ENCODE measurements at regions not wholly inside any gene's neighbourhood (a gene's known extent, or its start where the extent isn't known, plus 50 kb on each side); places are given as distances from the start of the nearest gene placed in this dataset.

- no peak for DNase-seq
- TF ChIP-seq EZH2 (optimal IDR thresholded peaks at IDR 0.05; ENCODE audit: low read depth, low read length) (no peak), CTCF (IDR thresholded peaks at IDR 0.05; ENCODE audit: low read length) (no peak), EZH2phosphoT487 (IDR thresholded peaks at IDR 0.05; ENCODE audit: low read length) (no peak)
- H3K79me2 ChIP-seq (ENCODE audit: low read length), result no peaks in the 10 kb centered on the region
- no peak overlapping the region for H3K4me2 ChIP-seq (ENCODE audit: low read depth, low read length)
- H3K9me3 ChIP-seq (replicated peaks; ENCODE audit: insufficient read depth, low read length), result no peaks in the 10 kb centered on the region
- H3K9me2 ChIP-seq (replicated peaks; ENCODE audit: insufficient read depth, low read length), result no peaks in the 10 kb centered on the region
- no peaks in the 10 kb centered on the region for H3K36me3 ChIP-seq (replicated peaks; ENCODE audit: insufficient read depth, low read length)
- H3K9ac ChIP-seq (ENCODE audit: low read length), result no peak overlapping the region
- no peaks in the 10 kb centered on the region for H3K27me3 ChIP-seq (replicated peaks; ENCODE audit: insufficient read depth, low read length)
- H3K27ac ChIP-seq (ENCODE audit: low read length), result no peak overlapping the region
- no peak overlapping the region for H3K4me3 ChIP-seq (ENCODE audit: low read length)
- H3K4me1 ChIP-seq (ENCODE audit: low read length), result no peaks in the 10 kb centered on the region
- no peak overlapping the region for H2AFZ ChIP-seq (ENCODE audit: low read length)
- H3F3A ChIP-seq (ENCODE audit: insufficient read depth, low read length), result no peaks in the 10 kb centered on the region
- no peaks in the 10 kb centered on the region for H4K20me1 ChIP-seq (ENCODE audit: insufficient read depth, low read length)
These were observed 371.4 kb upstream of the CNTN4 start for GRCh38 chr3:1727242-1727641.

GRCh38 chr3:1728510-1728909 lies 370.2 kb upstream of the CNTN4 start:
- Histone ChIP-seq H2AFZ (ENCODE audit: low read length) (no peak overlapping the region), H3K27me3 (replicated peaks; ENCODE audit: insufficient read depth, low read length) (no peaks in the 10 kb centered on the region), H3K4me3 (ENCODE audit: low read length) (no peak overlapping the region), H4K20me1 (ENCODE audit: insufficient read depth, low read length) (no peaks in the 10 kb centered on the region), H3K9ac (ENCODE audit: low read length) (no peak overlapping the region), H3K9me2 (replicated peaks; ENCODE audit: insufficient read depth, low read length) (no peaks in the 10 kb centered on the region), H3K79me2 (ENCODE audit: low read length) (no peaks in the 10 kb centered on the region), H3K4me1 (ENCODE audit: low read length) (no peaks in the 10 kb centered on the region), H3K36me3 (replicated peaks; ENCODE audit: insufficient read depth, low read length) (no peaks in the 10 kb centered on the region), H3K27ac (ENCODE audit: low read length) (no peak overlapping the region), H3K9me3 (replicated peaks; ENCODE audit: insufficient read depth, low read length) (no peaks in the 10 kb centered on the region), H3F3A (ENCODE audit: insufficient read depth, low read length) (no peaks in the 10 kb centered on the region), H3K4me2 (ENCODE audit: low read depth, low read length) (no peak overlapping the region)
- TF ChIP-seq EZH2 (optimal IDR thresholded peaks at IDR 0.05; ENCODE audit: low read depth, low read length) (no peak), EZH2phosphoT487 (IDR thresholded peaks at IDR 0.05; ENCODE audit: low read length) (no peak), CTCF (IDR thresholded peaks at IDR 0.05; ENCODE audit: low read length) (no peak)
- no peak for DNase-seq

GRCh38 chr3:1734494-1735122 lies 364.1 kb upstream of the CNTN4 start:
- TF ChIP-seq EZH2 (optimal IDR thresholded peaks at IDR 0.05; ENCODE audit: low read depth, low read length) (no peak), EZH2phosphoT487 (IDR thresholded peaks at IDR 0.05; ENCODE audit: low read length) (no peak), CTCF (IDR thresholded peaks at IDR 0.05; ENCODE audit: low read length) (no peak)
- H4K20me1 ChIP-seq (ENCODE audit: insufficient read depth, low read length), result no peaks in the 10 kb centered on the region
- DNase-seq, result no peak
- H3K27me3 ChIP-seq (replicated peaks; ENCODE audit: insufficient read depth, low read length), result no peaks in the 10 kb centered on the region
- no peaks in the 10 kb centered on the region for H3K79me2 ChIP-seq (ENCODE audit: low read length)
- no peak overlapping the region for H3K4me2 ChIP-seq (ENCODE audit: low read depth, low read length)
- no peaks in the 10 kb centered on the region for H3F3A ChIP-seq (ENCODE audit: insufficient read depth, low read length)
- H2AFZ ChIP-seq (ENCODE audit: low read length), result no peak overlapping the region
- H3K9me3 ChIP-seq (replicated peaks; ENCODE audit: insufficient read depth, low read length), result no peaks in the 10 kb centered on the region
- H3K27ac ChIP-seq (ENCODE audit: low read length), result no peak overlapping the region
- H3K4me3 ChIP-seq (ENCODE audit: low read length), result no peak overlapping the region
- no peaks in the 10 kb centered on the region for H3K36me3 ChIP-seq (replicated peaks; ENCODE audit: insufficient read depth, low read length)
- H3K4me1 ChIP-seq (ENCODE audit: low read length), result no peaks in the 10 kb centered on the region
- H3K9ac ChIP-seq (ENCODE audit: low read length), result no peak overlapping the region
- H3K9me2 ChIP-seq (replicated peaks; ENCODE audit: insufficient read depth, low read length), result no peaks in the 10 kb centered on the region
